ENCODE measurements at regions not wholly inside any gene's neighbourhood (a gene's known extent, or its start where the extent isn't known, plus 50 kb on each side); places are given as distances from the start of the nearest gene placed in this dataset.

- TF ChIP-seq CTCF (IDR thresholded peaks at IDR 0.05), result no peak
- Mint-ChIP-seq H3K9me3 (ENCODE audit: unreplicated experiment) (no peaks in the 10 kb centered on the region), H3K27me3 (ENCODE audit: unreplicated experiment) (peaks cover 3% of the 10 kb centered on the region), H3K36me3 (ENCODE audit: unreplicated experiment) (no peaks in the 10 kb centered on the region), H3K4me3 (ENCODE audit: unreplicated experiment) (no peak overlapping the region), H3K27ac (ENCODE audit: unreplicated experiment) (no peak overlapping the region), H3K4me1 (ENCODE audit: unreplicated experiment) (no peaks in the 10 kb centered on the region)
- DNase-seq (ENCODE audit: extremely low spot score, unreplicated experiment), result no peak
Observed at GRCh38 chr9:85349046-85349445, 392.7 kb downstream of the AGTPBP1 start.

GRCh38 chr9:85347541-85347940 lies 394.2 kb downstream of the AGTPBP1 start:
- DNase-seq (ENCODE audit: extremely low spot score, unreplicated experiment), result no peak
- Mint-ChIP-seq H3K27me3 (ENCODE audit: unreplicated experiment) (peaks cover 12% of the 10 kb centered on the region), H3K9me3 (ENCODE audit: unreplicated experiment) (no peaks in the 10 kb centered on the region), H3K36me3 (ENCODE audit: unreplicated experiment) (no peaks in the 10 kb centered on the region), H3K27ac (ENCODE audit: unreplicated experiment) (no peak overlapping the region), H3K4me1 (ENCODE audit: unreplicated experiment) (no peaks in the 10 kb centered on the region), H3K4me3 (ENCODE audit: unreplicated experiment) (no peak overlapping the region)
- no peak for TF ChIP-seq CTCF (IDR thresholded peaks at IDR 0.05)

- Mint-ChIP-seq H3K27me3 (ENCODE audit: unreplicated experiment) (peaks cover 24% of the 10 kb centered on the region), H3K4me1 (ENCODE audit: unreplicated experiment) (no peaks in the 10 kb centered on the region), H3K36me3 (ENCODE audit: unreplicated experiment) (no peaks in the 10 kb centered on the region), H3K9me3 (ENCODE audit: unreplicated experiment) (no peaks in the 10 kb centered on the region), H3K4me3 (ENCODE audit: unreplicated experiment) (no peak overlapping the region), H3K27ac (ENCODE audit: unreplicated experiment) (no peak overlapping the region)
- no peak for TF ChIP-seq CTCF (IDR thresholded peaks at IDR 0.05)
- DNase-seq (ENCODE audit: extremely low spot score, unreplicated experiment), result no peak
Observed at GRCh38 chr9:85344901-85345300, 396.9 kb downstream of the AGTPBP1 start.

- Mint-ChIP-seq H3K27me3 (ENCODE audit: unreplicated experiment) (peaks cover 29% of the 10 kb centered on the region), H3K27ac (ENCODE audit: unreplicated experiment) (no peak overlapping the region), H3K36me3 (ENCODE audit: unreplicated experiment) (no peaks in the 10 kb centered on the region), H3K9me3 (ENCODE audit: unreplicated experiment) (no peaks in the 10 kb centered on the region), H3K4me1 (ENCODE audit: unreplicated experiment) (no peaks in the 10 kb centered on the region), H3K4me3 (ENCODE audit: unreplicated experiment) (no peak overlapping the region)
- no peak for DNase-seq (ENCODE audit: extremely low spot score, unreplicated experiment)
- TF ChIP-seq CTCF (IDR thresholded peaks at IDR 0.05), result no peak
Observed at GRCh38 chr9:85339338-85339737, 402.4 kb downstream of the AGTPBP1 start.

GRCh38 chr9:85334228-85334627 lies 407.5 kb downstream of the AGTPBP1 start:
- no peak for TF ChIP-seq CTCF (IDR thresholded peaks at IDR 0.05)
- peaks cover 8% of the 10 kb centered on the region for H3K27me3 Mint-ChIP-seq (ENCODE audit: unreplicated experiment)
- DNase-seq (ENCODE audit: extremely low spot score, unreplicated experiment), result no peak
- H3K4me1 Mint-ChIP-seq (ENCODE audit: unreplicated experiment), result no peaks in the 10 kb centered on the region
- no peaks in the 10 kb centered on the region for H3K9me3 Mint-ChIP-seq (ENCODE audit: unreplicated experiment)
- H3K4me3 Mint-ChIP-seq (ENCODE audit: unreplicated experiment), result no peak overlapping the region
- H3K27ac Mint-ChIP-seq (ENCODE audit: unreplicated experiment), result no peak overlapping the region
- H3K36me3 Mint-ChIP-seq (ENCODE audit: unreplicated experiment), result no peaks in the 10 kb centered on the region

Data from osteocyte (in vitro differentiated cells).